Activated naive CD8-positive, alpha-beta T cell (primary cell): ENCODE measurements at regions not wholly inside any gene's neighbourhood (a gene's known extent, or its start where the extent isn't known, plus 50 kb on each side); places are given as distances from the start of the nearest gene placed in this dataset.
"Not testable (repeated sequence)": the region's sequence is repeated elsewhere in the genome, so short reads cannot be mapped to it uniquely, and the experiment has no call there.

Source experiments
- H3K27ac Mint-ChIP-seq: one replicate; pipeline ENCODE4 v1.8.0; 2021; ENCODE audit warnings: mixed read lengths
- H3K27me3 Mint-ChIP-seq: one replicate; pipeline ENCODE4 v1.8.0; 2021; ENCODE audit warnings: mixed read lengths
- H3K36me3 Mint-ChIP-seq: one replicate; pipeline ENCODE4 v1.8.0; 2021; ENCODE audit warnings: mixed read lengths
- H3K4me1 Mint-ChIP-seq: one replicate; pipeline ENCODE4 v1.8.0; 2021; ENCODE audit warnings: low read depth, mixed read lengths
- H3K4me3 Mint-ChIP-seq: one replicate; pipeline ENCODE4 v1.8.0; 2021; ENCODE audit warnings: mild to moderate bottlenecking, mixed read lengths
- H3K9me3 Mint-ChIP-seq: one replicate; pipeline ENCODE4 v1.8.0; 2021; ENCODE audit warnings: low read depth, mixed read lengths

- Mint-ChIP-seq H3K27me3 (no peaks in the 10 kb centered on the region), H3K27ac (no peak overlapping the region), H3K4me3 (no peak overlapping the region), H3K4me1 (peaks cover 2% of the 10 kb centered on the region), H3K9me3 (peaks cover 5% of the 10 kb centered on the region), H3K36me3 (no peaks in the 10 kb centered on the region)
These were observed 75.4 kb upstream of the CDC42EP3 start for GRCh38 chr2:37746883-37747282.

GRCh38 chr2:37748541-37748940 lies 77.1 kb upstream of the CDC42EP3 start:
- Mint-ChIP-seq H3K4me1 (peaks cover 2% of the 10 kb centered on the region), H3K27me3 (no peaks in the 10 kb centered on the region), H3K36me3 (no peaks in the 10 kb centered on the region), H3K27ac (no peak overlapping the region), H3K4me3 (no peak overlapping the region), H3K9me3 (peaks cover 5% of the 10 kb centered on the region)

GRCh38 chr2:37750286-37750685 lies 78.8 kb upstream of the CDC42EP3 start:
- not testable (repeated sequence) for H3K27ac Mint-ChIP-seq, H3K9me3 Mint-ChIP-seq, H3K27me3 Mint-ChIP-seq, H3K36me3 Mint-ChIP-seq, H3K4me1 Mint-ChIP-seq, H3K4me3 Mint-ChIP-seq

- no peaks in the 10 kb centered on the region for H3K36me3 Mint-ChIP-seq
- no peak overlapping the region for H3K27ac Mint-ChIP-seq
- H3K4me1 Mint-ChIP-seq: peaks cover under 1% of the 10 kb centered on the region
- H3K27me3 Mint-ChIP-seq: no peaks in the 10 kb centered on the region
- peaks cover 5% of the 10 kb centered on the region for H3K9me3 Mint-ChIP-seq
- no peak overlapping the region for H3K4me3 Mint-ChIP-seq
These were observed 81.3 kb upstream of the CDC42EP3 start for GRCh38 chr2:37752766-37753165.

GRCh38 chr2:37753758-37754157 lies 82.3 kb upstream of the CDC42EP3 start:
- Mint-ChIP-seq H3K27me3 (no peaks in the 10 kb centered on the region), H3K36me3 (no peaks in the 10 kb centered on the region), H3K4me3 (no peak overlapping the region), H3K9me3 (peaks cover 5% of the 10 kb centered on the region), H3K27ac (no peak overlapping the region), H3K4me1 (no peaks in the 10 kb centered on the region)

GRCh38 chr2:37755961-37756559 lies 84.6 kb upstream of the CDC42EP3 start:
- not testable (repeated sequence) for H3K36me3 Mint-ChIP-seq, H3K4me1 Mint-ChIP-seq, H3K4me3 Mint-ChIP-seq, H3K27me3 Mint-ChIP-seq, H3K27ac Mint-ChIP-seq, H3K9me3 Mint-ChIP-seq

GRCh38 chr2:37757456-37757855 lies 86.0 kb upstream of the CDC42EP3 start:
- H3K4me3 Mint-ChIP-seq, H3K36me3 Mint-ChIP-seq, H3K9me3 Mint-ChIP-seq, H3K27me3 Mint-ChIP-seq, H3K27ac Mint-ChIP-seq, H3K4me1 Mint-ChIP-seq: not testable (repeated sequence)

GRCh38 chr2:37758141-37758601 lies 86.7 kb upstream of the CDC42EP3 start:
- H3K36me3 Mint-ChIP-seq, H3K9me3 Mint-ChIP-seq, H3K27ac Mint-ChIP-seq, H3K4me1 Mint-ChIP-seq, H3K27me3 Mint-ChIP-seq, H3K4me3 Mint-ChIP-seq: not testable (repeated sequence)

- not testable (repeated sequence) for H3K4me3 Mint-ChIP-seq, H3K36me3 Mint-ChIP-seq, H3K9me3 Mint-ChIP-seq, H3K27me3 Mint-ChIP-seq, H3K27ac Mint-ChIP-seq, H3K4me1 Mint-ChIP-seq
These were observed 88.5 kb upstream of the CDC42EP3 start for GRCh38 chr2:37759989-37760388.

GRCh38 chr2:37760471-37760870 lies 89.0 kb upstream of the CDC42EP3 start:
- no peaks in the 10 kb centered on the region for H3K36me3 Mint-ChIP-seq
- H3K4me1 Mint-ChIP-seq: peaks cover 3% of the 10 kb centered on the region

GRCh38 chr2:37762281-37762680 lies 90.8 kb upstream of the CDC42EP3 start:
- H3K4me1 Mint-ChIP-seq, H3K27me3 Mint-ChIP-seq, H3K9me3 Mint-ChIP-seq, H3K36me3 Mint-ChIP-seq, H3K27ac Mint-ChIP-seq, H3K4me3 Mint-ChIP-seq: not testable (repeated sequence)

More at GRCh38 chr2:37760471-37760870, 89.0 kb upstream of the CDC42EP3 start:
- H3K9me3 Mint-ChIP-seq: no peaks in the 10 kb centered on the region
- H3K27ac Mint-ChIP-seq: no peak overlapping the region
- no peak overlapping the region for H3K4me3 Mint-ChIP-seq
- H3K27me3 Mint-ChIP-seq: no peaks in the 10 kb centered on the region

GRCh38 chr2:37764739-37765138 lies 93.3 kb upstream of the CDC42EP3 start:
- H3K27me3 Mint-ChIP-seq: no peaks in the 10 kb centered on the region
- H3K4me3 Mint-ChIP-seq: no peak overlapping the region
- H3K36me3 Mint-ChIP-seq: peaks cover 5% of the 10 kb centered on the region
- H3K27ac Mint-ChIP-seq: no peak overlapping the region
- H3K4me1 Mint-ChIP-seq: peaks cover 3% of the 10 kb centered on the region
- no peaks in the 10 kb centered on the region for H3K9me3 Mint-ChIP-seq

GRCh38 chr2:37766106-37766505 lies 94.7 kb upstream of the CDC42EP3 start:
- H3K9me3 Mint-ChIP-seq: no peaks in the 10 kb centered on the region
- no peak overlapping the region for H3K27ac Mint-ChIP-seq
- no peak overlapping the region for H3K4me3 Mint-ChIP-seq
- peaks cover 7% of the 10 kb centered on the region for H3K36me3 Mint-ChIP-seq
- H3K4me1 Mint-ChIP-seq: peaks cover 3% of the 10 kb centered on the region
- no peaks in the 10 kb centered on the region for H3K27me3 Mint-ChIP-seq

- Mint-ChIP-seq H3K27me3 (no peaks in the 10 kb centered on the region), H3K36me3 (peaks cover 7% of the 10 kb centered on the region), H3K4me1 (peaks cover 3% of the 10 kb centered on the region), H3K27ac (no peak overlapping the region), H3K4me3 (no peak overlapping the region), H3K9me3 (no peaks in the 10 kb centered on the region)
These were observed 95.6 kb upstream of the CDC42EP3 start for GRCh38 chr2:37767046-37767445.

- Mint-ChIP-seq H3K4me1 (peaks cover 3% of the 10 kb centered on the region), H3K27ac (no peak overlapping the region), H3K4me3 (no peak overlapping the region), H3K9me3 (no peaks in the 10 kb centered on the region), H3K27me3 (no peaks in the 10 kb centered on the region), H3K36me3 (peaks cover 7% of the 10 kb centered on the region)
These were observed 96.8 kb upstream of the CDC42EP3 start for GRCh38 chr2:37767959-37768925.
